SKM-1 (cell line): ENCODE measurements at regions not wholly inside any gene's neighbourhood (a gene's known extent, or its start where the extent isn't known, plus 50 kb on each side); places are given as distances from the start of the nearest gene placed in this dataset.
"Not testable (repeated sequence)": the region's sequence is repeated elsewhere in the genome, so short reads cannot be mapped to it uniquely, and the experiment has no call there.

Source experiments
- DNase-seq: peaks from one replicate; lab custom pipeline; 2025; ENCODE audit not compliant: unreplicated experiment; lab: John Stamatoyannopoulos, UW

- no peak for DNase-seq
These were observed 294.3 kb upstream of the SPAG17 start for GRCh38 chr1:118479351-118479750.

- DNase-seq = no peak
These were observed 288.8 kb upstream of the SPAG17 start for GRCh38 chr1:118473825-118474224.

- not testable (repeated sequence) for DNase-seq
These were observed 279.4 kb upstream of the SPAG17 start for GRCh38 chr1:118464460-118464859.

GRCh38 chr1:118461154-118461553, 276.1 kb upstream of the SPAG17 start:
- DNase-seq = no peak

- DNase-seq = no peak
These were observed 274.8 kb upstream of the SPAG17 start for GRCh38 chr1:118459871-118460270.

GRCh38 chr1:118453856-118454255, 268.8 kb upstream of the SPAG17 start:
- not testable (repeated sequence) for DNase-seq

GRCh38 chr1:118445156-118445555, 260.1 kb upstream of the SPAG17 start:
- no peak for DNase-seq

- no peak for DNase-seq
These were observed 257.2 kb upstream of the SPAG17 start for GRCh38 chr1:118442214-118442613.

- DNase-seq = no peak
These were observed 252.6 kb upstream of the SPAG17 start for GRCh38 chr1:118437664-118438063.

GRCh38 chr1:118429856-118430255, 244.8 kb upstream of the SPAG17 start:
- no peak for DNase-seq

GRCh38 chr1:118421868-118422350, 236.9 kb upstream of the SPAG17 start:
- DNase-seq = no peak

- no peak for DNase-seq
These were observed 219.0 kb upstream of the SPAG17 start for GRCh38 chr1:118404024-118404423.

GRCh38 chr1:118397496-118397859, 212.4 kb upstream of the SPAG17 start:
- no peak for DNase-seq

GRCh38 chr1:118396829-118397495, 211.9 kb upstream of the SPAG17 start:
- DNase-seq = no peak

GRCh38 chr1:118396279-118396678, 211.3 kb upstream of the SPAG17 start:
- no peak for DNase-seq

GRCh38 chr1:118395430-118395991, 210.5 kb upstream of the SPAG17 start:
- DNase-seq = no peak

- DNase-seq = no peak
These were observed 205.9 kb upstream of the SPAG17 start for GRCh38 chr1:118390955-118391354.

GRCh38 chr1:118388301-118388959, 203.4 kb upstream of the SPAG17 start:
- DNase-seq = no peak

- DNase-seq = no peak
These were observed 196.3 kb upstream of the SPAG17 start for GRCh38 chr1:118381197-118381869.

GRCh38 chr1:118377183-118377582, 192.2 kb upstream of the SPAG17 start:
- DNase-seq = not testable (repeated sequence)

- DNase-seq = no peak
These were observed 186.6 kb upstream of the SPAG17 start for GRCh38 chr1:118371612-118372011.

GRCh38 chr1:118370861-118371260, 185.8 kb upstream of the SPAG17 start:
- no peak for DNase-seq
